OCI-LY1 (cell line): ENCODE measurements at regions not wholly inside any gene's neighbourhood (a gene's known extent, or its start where the extent isn't known, plus 50 kb on each side); places are given as distances from the start of the nearest gene placed in this dataset.

Source experiments
- H2AFZ ChIP-seq: fragments of 200-600 bp; sonication (generic), shearing (Covaris generic); 2 replicates; pipeline ENCODE4 v1.6.0; 2014; ENCODE audit warnings: antibody characterized with exemption, mild to moderate bottlenecking, low read length
- H3F3A ChIP-seq: fragments of 200-600 bp; sonication (generic), shearing (Covaris generic); 2 replicates; pipeline ENCODE4 v1.6.0; 2014; ENCODE audit warnings: mild to moderate bottlenecking, antibody characterized with exemption, low read length, moderate library complexity; ENCODE audit not compliant: insufficient read depth
- H3K27ac ChIP-seq: fragments of 200-600 bp; sonication (generic); 2 replicates; pipeline ENCODE4 v1.5.1; 2014; ENCODE audit warnings: low read length, mixed run types, mild to moderate bottlenecking, low read depth; ENCODE audit not compliant: poor library complexity, severe bottlenecking
- H3K27me3 ChIP-seq: fragments of 200-600 bp; sonication (generic); 2 replicates; pipeline ENCODE4 v1.6.0; 2014; ENCODE audit warnings: antibody characterized with exemption, mild to moderate bottlenecking, low read length, moderate library complexity; ENCODE audit not compliant: insufficient read depth
- H3K36me3 ChIP-seq: fragments of 200-600 bp; sonication (generic); 2 replicates; pipeline ENCODE4 v1.6.1; 2014; ENCODE audit warnings: mild to moderate bottlenecking, antibody characterized with exemption, low read length, moderate library complexity, mixed read lengths; ENCODE audit not compliant: insufficient read depth
- H3K4me1 ChIP-seq: fragments of 200-600 bp; sonication (generic); 2 replicates; pipeline ENCODE4 v1.5.1; 2014; ENCODE audit warnings: mild to moderate bottlenecking, low read length, moderate library complexity; ENCODE audit not compliant: insufficient read depth, severe bottlenecking
- H3K4me2 ChIP-seq: fragments of 200-600 bp; sonication (generic), shearing (Covaris generic); 2 replicates; pipeline ENCODE4 v1.6.1; 2014; ENCODE audit warnings: low read length
- H3K4me3 ChIP-seq: fragments of 200-600 bp; sonication (generic); 2 replicates; pipeline ENCODE4 v1.5.1; 2014; ENCODE audit warnings: low read length, low read depth, mild to moderate bottlenecking, mixed read lengths; ENCODE audit not compliant: poor library complexity, severe bottlenecking
- H3K79me2 ChIP-seq: fragments of 200-600 bp; shearing (Covaris generic); 2 replicates; pipeline ENCODE4 v1.6.1; 2016; ENCODE audit warnings: mixed run types, low read length, mixed read lengths; ENCODE audit not compliant: insufficient read depth
- H3K9ac ChIP-seq: fragments of 200-600 bp; sonication (generic), shearing (Covaris generic); 2 replicates; pipeline ENCODE4 v1.6.1; 2014; ENCODE audit warnings: mild to moderate bottlenecking, low read length, mixed read lengths
- H3K9me2 ChIP-seq: fragments of 200-600 bp; sonication (generic), shearing (Covaris generic); 2 replicates; pipeline ENCODE4 v1.6.1; 2014; ENCODE audit warnings: low read depth, mild to moderate bottlenecking, low read length, mixed read lengths
- H3K9me3 ChIP-seq: fragments of 200-600 bp; shearing (Covaris generic); 2 replicates; pipeline ENCODE4 v1.6.1; 2014; ENCODE audit warnings: low read length, mixed read lengths
- H4K20me1 ChIP-seq: fragments of 200-600 bp; sonication (generic), shearing (Covaris generic); 2 replicates; pipeline ENCODE4 v1.6.0; 2016; ENCODE audit warnings: mild to moderate bottlenecking, low read length; ENCODE audit not compliant: insufficient read depth
- EZH2 ChIP-seq: fragments of 200-600 bp; sonication (generic), shearing (Covaris generic); IDR thresholded peaks from 2 replicates; pipeline ENCODE4 v1.8.0; 2017; ENCODE audit warnings: borderline replicate concordance, mixed run types, mild to moderate bottlenecking, antibody characterized with exemption, low read length, moderate library complexity, mixed read lengths
- TF ChIP-seq, protein P1 (sequence below): fragments of 200-600 bp; sonication (generic), shearing (Covaris generic); IDR thresholded peaks from 2 replicates; pipeline ENCODE4 v1.5.1; 2017; ENCODE audit warnings: mild to moderate bottlenecking, antibody characterized with exemption, low read length, moderate library complexity, mixed read lengths

DNA sequence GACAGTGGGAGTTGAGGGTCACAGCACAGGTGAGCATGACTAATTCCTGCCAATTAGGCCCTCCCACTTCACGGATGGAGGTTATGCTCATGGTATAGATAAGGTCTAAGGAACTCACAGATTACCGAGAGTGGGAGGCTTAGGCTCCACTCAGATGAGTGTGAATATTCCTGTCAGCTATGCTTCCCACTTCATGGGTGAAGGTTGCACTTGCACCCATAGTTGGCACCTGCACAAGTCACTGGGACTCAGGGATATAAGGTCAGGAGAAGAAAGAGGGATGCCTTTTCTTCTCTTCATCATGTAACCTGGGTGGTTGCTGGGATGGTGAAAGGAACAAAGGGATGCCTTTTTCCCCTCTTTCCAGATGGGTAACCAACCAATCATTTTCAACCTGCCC is 264.9 kb upstream of the TNC start:
- no peak overlapping the region for H3K4me2 ChIP-seq
- no peaks in the 10 kb centered on the region for H3K36me3 ChIP-seq
- no peaks in the 10 kb centered on the region for H3K79me2 ChIP-seq
- no peaks in the 10 kb centered on the region for H3K9me3 ChIP-seq
- H3K27me3 ChIP-seq = no peaks in the 10 kb centered on the region
- no peak overlapping the region for H3K4me3 ChIP-seq
- H3K9me2 ChIP-seq = no peaks in the 10 kb centered on the region
- TF ChIP-seq, protein P1, sequence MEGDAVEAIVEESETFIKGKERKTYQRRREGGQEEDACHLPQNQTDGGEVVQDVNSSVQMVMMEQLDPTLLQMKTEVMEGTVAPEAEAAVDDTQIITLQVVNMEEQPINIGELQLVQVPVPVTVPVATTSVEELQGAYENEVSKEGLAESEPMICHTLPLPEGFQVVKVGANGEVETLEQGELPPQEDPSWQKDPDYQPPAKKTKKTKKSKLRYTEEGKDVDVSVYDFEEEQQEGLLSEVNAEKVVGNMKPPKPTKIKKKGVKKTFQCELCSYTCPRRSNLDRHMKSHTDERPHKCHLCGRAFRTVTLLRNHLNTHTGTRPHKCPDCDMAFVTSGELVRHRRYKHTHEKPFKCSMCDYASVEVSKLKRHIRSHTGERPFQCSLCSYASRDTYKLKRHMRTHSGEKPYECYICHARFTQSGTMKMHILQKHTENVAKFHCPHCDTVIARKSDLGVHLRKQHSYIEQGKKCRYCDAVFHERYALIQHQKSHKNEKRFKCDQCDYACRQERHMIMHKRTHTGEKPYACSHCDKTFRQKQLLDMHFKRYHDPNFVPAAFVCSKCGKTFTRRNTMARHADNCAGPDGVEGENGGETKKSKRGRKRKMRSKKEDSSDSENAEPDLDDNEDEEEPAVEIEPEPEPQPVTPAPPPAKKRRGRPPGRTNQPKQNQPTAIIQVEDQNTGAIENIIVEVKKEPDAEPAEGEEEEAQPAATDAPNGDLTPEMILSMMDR = no peak
- TF ChIP-seq EZH2 = no peak
- H3F3A ChIP-seq = no peaks in the 10 kb centered on the region
- H4K20me1 ChIP-seq = no peaks in the 10 kb centered on the region
- no peak overlapping the region for H3K9ac ChIP-seq
- H3K27ac ChIP-seq = no peak overlapping the region
- no peaks in the 10 kb centered on the region for H3K4me1 ChIP-seq
- H2AFZ ChIP-seq = no peak overlapping the region

GRCh38 chr9:115385383-115386122 is 267.6 kb upstream of the TNC start:
- H3K27me3 ChIP-seq = no peaks in the 10 kb centered on the region
- H3K4me3 ChIP-seq = no peak overlapping the region
- H3K36me3 ChIP-seq = no peaks in the 10 kb centered on the region
- H3K9me2 ChIP-seq = no peaks in the 10 kb centered on the region
- H3K79me2 ChIP-seq = no peaks in the 10 kb centered on the region
- no peak overlapping the region for H2AFZ ChIP-seq
- H3K9ac ChIP-seq = no peak overlapping the region
- H4K20me1 ChIP-seq = no peaks in the 10 kb centered on the region
- no peak for TF ChIP-seq EZH2
- TF ChIP-seq, protein P1 = no peak
- no peak overlapping the region for H3K27ac ChIP-seq
- no peaks in the 10 kb centered on the region for H3F3A ChIP-seq
- no peaks in the 10 kb centered on the region for H3K4me1 ChIP-seq
- H3K9me3 ChIP-seq = no peaks in the 10 kb centered on the region
- H3K4me2 ChIP-seq = no peak overlapping the region

DNA sequence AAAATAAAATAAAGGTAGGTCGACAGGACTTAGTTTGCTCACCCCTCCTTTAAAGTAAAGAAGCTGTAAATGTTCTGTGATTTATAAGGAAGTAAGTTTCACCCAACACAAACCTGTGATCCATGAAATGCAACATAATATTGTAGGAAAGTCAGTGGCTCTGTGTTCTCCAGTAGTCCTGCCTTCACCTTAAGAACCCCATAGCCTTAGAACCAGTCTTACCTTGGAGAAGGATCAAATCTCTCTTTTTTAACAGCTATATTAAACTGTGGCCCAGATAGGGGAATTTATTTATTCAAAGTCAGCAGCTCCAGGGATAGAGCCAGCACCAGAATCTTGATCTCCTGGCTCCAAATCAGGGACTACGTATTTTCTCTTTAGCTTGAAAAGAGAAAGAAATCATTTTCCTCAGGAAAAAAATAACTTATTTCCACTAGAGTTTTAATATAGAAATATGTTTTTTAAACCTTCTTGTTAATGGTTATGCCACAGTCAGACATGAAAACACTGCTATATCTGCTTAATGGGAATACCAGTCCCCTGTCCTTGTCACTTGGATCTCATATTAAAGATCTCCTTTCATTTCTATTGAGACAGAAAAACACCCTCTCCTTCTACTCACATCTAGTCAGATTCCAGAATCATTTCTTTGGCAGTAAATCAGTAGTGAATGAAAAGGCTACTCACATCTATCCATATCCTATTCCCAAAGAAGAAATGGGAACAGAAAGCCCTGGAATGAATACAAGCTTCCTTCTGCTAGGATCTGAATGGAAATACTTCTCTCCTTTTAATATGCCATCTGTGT is 269.2 kb upstream of the TNC start:
- Histone ChIP-seq H3K4me3 (no peak overlapping the region), H3K9ac (no peak overlapping the region), H3F3A (no peaks in the 10 kb centered on the region), H3K27me3 (no peaks in the 10 kb centered on the region), H3K9me3 (no peaks in the 10 kb centered on the region), H3K4me2 (no peak overlapping the region), H3K4me1 (no peaks in the 10 kb centered on the region), H3K79me2 (no peaks in the 10 kb centered on the region), H4K20me1 (no peaks in the 10 kb centered on the region), H3K9me2 (no peaks in the 10 kb centered on the region), H3K27ac (no peak overlapping the region), H2AFZ (no peak overlapping the region), H3K36me3 (no peaks in the 10 kb centered on the region)
- TF ChIP-seq EZH2 = no peak
- TF ChIP-seq, protein P1 = no peak
